ENCODE measurements at regions not wholly inside any gene's neighbourhood (a gene's known extent, or its start where the extent isn't known, plus 50 kb on each side); places are given as distances from the start of the nearest gene placed in this dataset.
"Not testable (repeated sequence)": the region's sequence is repeated elsewhere in the genome, so short reads cannot be mapped to it uniquely, and the experiment has no call there.

DNA sequence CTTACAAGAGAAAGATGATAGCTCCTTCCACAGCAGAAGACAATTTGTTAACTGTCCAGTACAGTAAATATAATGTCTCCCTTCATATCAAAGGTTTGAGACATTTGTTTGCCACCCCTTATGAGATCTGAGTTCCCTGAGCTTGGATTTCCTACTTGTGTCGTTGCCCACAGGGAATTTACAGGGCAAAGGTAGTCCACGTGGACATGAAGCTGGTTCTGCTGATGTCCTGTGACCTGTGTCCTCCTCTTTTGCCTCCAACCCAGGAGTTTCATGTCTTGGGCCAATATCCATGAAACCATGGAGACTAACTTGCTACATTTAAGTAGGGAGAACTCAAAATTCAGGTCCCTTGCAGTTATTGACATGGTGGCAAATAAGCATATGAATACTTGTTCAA, 172.2 kb upstream of the KCTD7 start:
- DNase-seq = not testable (repeated sequence)

DNA sequence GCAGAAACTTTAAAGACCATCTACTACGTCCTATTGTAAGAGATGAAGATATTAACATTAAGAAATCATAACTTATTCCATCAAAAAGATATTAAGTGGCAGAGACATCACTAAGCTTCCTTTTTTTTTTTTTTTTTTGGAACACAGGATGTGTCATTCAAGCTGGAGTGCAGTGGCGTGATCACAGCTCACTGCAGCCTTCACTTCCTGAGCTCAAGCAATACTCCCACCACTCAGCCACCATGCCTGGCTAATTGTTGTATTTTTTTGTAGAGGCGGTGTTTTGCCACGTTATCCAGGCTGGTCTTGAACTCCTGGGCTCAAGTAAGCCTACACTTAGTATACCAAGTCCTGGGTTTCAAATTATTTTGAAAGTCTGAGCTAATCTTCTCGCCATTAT, 169.7 kb upstream of the KCTD7 start:
- peak in 2 of 56 donors; percentile 1 to 9 for DNase-seq

DNA sequence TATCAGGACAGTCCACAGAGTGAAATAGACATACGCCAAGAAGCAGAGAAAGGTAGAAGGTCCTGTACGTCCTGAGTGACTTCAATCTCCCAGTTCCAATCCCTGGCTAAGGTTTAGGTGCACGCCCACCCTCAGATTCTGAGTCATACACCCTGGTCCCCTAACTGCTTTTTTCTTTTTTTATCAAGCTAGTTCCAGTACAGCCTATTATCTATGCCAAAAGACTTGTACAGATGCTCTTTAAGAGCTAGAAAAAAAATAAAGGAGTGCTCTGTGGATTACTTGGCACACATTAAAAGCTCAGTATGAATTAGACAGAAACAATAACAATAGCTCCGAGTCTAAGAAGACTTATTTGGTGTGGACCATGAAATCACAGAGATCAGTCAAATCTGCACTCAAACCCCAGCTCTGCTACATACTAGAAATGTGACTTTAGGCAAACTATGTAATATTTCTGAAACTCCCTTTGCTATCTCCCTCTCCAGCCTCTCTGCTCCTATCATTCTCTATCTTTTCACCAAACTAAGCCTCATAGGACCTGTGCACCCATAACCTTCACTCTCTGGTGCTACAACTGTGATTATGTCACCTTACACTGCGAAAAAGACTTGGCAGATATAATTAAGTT, 168.8 kb upstream of the KCTD7 start:
- DNase-seq = peak in 10 of 56 donors; percentile 0 to 35 (median 3)

DNA sequence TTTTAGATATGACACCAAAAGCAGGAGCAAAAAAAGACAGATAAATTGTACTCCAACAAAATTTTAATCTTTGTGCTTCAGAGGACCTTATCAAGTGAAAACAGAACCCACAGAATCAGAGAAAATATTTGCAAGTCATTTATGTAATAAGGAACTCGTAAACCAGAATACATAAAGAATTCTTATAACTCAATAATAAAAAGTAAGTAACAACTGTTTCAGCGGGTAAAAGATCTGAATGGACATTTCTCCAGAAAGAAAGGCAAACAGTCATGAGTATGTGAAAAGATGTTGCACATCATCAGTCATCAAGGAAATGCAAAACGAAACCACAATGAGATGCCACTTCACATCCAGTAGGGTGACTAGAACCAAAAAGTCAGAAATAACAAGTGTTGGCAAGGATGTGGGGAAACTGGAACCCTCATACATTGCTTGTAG, 167.7 kb upstream of the KCTD7 start:
- no peak for DNase-seq

DNA sequence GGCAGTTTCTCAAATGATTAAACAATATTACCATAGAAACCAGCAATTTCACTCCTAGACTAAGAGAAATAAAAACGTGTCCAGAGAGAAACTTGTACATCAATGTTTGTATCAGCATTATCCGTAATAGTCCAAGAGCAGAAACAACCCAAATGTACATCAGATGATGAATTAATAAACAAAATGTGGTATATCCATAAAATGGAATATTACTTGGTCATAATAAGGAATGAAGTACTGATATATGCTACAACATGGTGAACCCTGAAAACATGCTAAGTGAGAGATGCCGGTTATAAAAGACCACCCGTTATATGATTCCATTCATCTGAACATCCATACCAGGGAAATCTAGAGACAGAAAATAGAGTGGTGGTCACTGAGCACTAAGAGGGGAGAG, 167.3 kb upstream of the KCTD7 start:
- not testable (repeated sequence) for DNase-seq

DNA sequence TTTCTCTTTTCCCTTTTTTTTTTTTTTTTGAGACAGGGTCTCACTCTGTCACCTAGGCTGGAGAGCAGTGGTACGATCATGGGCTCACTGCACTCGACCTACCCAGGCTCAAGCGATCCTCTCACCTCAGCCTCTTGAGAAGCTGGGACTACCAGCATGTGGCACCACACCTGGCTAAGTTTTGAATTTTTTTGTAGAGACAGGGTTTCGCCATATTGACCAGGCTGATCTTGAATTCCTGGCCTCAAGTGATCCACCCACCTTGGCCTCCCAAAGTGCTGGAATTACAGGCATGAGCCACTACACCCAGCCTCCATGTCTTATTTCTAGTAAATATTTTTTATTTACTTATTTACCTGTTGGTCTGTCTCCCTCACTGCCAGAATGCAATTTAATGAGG, 165.8 kb upstream of the KCTD7 start:
- DNase-seq = not testable (repeated sequence)

DNA sequence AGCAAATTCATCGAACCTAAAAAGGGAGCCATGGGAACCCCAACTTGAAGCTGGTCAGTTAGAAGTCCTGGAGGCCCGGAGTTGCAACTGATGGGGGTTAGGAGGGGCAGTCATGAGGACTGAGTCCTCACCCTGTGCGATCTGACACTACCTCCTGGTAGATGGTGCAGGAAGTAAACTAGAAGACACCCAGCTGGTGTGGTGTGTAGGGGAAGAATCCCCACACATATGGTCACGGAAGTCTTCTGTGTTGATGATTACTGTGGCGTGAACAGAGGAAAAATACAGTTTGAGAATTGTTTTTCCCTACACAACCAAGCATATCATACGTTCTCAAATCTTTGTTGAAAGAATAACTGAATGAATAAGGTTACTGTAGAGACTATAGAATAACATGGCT, 164.6 kb upstream of the KCTD7 start:
- no peak for DNase-seq

DNA sequence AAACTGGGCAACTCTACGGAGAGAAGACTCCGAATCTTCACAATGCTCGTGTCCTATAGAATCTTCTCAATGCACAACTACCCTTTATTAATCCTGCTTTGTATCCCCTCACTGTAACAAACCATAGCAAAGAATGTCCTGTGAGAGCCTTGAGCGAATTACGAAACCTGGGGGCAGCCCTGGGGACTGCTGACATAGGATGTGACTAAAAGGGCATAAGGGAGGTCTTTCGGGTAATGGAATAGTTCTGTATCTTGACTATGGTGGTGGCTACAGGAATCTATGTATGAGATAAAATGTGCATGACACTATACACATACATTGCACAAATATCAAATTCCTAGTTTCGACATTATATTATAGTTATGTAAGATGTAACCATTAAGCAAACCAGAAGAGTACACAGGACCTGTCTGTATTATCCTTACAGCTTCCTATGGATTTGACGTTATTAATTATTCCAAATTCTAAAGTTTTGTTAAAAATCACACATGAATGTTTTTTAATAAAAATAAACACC, 162.5 kb upstream of the KCTD7 start:
- DNase-seq = no peak

DNA sequence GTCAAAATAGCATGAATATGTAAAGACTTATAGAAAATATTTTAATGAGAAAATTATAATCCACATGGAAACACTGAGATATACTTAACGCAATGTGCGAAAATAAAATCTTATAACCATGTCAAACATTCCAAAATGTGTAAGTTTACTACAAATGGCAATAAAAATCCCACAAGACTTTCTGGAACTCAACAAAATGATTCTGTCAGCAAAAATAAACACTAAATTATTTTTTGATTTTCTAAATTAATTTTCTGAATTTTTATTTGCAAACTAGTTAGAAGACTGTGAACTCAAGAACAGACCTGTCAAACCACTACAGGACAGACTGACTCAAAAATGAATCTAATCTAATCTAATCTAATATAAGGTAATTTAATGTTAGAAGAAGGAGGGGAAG, 160.8 kb upstream of the KCTD7 start:
- DNase-seq = no peak

DNA sequence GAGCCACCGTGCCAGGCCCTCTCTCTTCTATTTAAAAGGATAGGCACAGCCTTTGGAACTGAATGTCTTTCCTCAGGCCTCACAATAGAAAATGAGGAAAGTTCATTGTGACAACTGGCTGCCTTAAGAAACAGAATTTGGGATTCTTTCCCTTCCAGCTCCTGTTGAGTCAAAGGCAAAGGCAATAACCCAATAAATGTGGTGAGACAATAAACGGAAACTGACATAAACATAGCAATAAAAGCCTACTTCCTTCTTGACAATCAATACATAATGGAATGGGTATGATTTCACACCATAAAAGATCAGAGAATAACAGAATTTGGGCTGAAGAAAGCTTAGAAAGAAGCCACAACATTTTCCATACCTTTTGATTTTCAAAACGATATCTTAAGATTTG, 155.6 kb upstream of the KCTD7 start:
- not testable (repeated sequence) for DNase-seq

DNA sequence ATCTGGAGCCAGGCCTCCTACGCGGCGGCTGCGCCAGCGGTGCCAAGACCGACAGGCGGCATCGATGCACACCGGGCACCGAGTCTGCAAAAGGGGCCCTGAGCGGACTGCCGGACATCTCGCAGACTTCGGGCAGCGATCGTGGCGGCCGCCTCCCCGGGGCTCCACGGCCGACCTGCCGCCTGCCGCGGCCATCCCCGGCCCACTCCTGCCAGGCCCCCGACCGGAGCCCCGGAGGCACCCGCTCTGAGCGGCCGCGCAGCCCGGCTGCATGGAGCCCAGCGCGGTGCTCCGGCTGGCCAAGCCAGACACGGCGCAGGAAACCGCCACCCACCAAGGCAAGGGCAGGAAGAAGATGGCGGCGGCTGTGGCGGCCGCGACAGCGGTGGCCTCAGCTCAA, 154.2 kb upstream of the KCTD7 start:
- DNase-seq = no peak

DNA sequence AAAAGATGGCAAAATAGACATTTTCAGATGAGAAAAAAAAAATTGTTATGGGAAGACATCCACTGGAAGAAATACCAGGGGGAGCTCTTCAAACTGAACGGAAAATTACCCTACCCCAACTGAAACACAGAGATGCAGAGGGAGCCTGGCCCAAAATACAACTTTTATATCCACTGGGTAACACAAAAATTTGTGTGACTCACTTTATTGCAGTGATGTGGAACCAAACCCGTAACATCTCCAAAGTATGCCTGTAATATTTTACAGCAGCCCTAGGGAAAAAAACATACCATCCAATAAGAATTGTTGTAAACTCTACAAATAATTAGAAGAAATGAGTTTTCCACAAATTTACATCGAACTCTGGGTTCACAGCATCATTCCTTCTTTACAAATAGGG, 152.6 kb upstream of the KCTD7 start:
- not testable (repeated sequence) for DNase-seq

DNA sequence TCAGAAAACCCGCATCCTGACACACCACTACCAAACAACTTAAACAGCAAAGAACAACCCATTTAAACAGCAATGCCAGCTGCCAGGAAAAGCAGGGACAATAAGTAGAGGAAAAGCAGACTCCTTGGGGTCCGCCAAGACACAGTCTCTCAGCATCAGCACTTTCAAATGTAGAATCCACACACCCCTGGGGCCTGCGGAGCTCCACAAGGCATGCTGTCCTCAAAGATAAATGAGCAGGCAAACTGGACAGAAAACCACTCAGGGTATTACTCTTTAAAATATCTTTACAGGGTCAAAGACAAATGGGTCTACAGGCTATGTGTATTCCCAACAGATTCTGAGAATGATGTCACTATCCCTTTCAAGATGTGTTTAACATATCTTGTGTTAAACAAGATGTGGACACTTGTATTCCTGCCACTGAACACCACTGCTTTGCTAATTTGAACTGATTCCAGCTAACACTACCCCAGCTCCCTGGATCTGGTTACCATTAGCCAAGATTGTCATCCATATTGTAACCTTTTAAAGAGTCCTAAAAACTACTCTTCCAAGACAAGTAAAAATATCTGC, 150.8 kb upstream of the KCTD7 start:
- DNase-seq = not testable (repeated sequence)

DNA sequence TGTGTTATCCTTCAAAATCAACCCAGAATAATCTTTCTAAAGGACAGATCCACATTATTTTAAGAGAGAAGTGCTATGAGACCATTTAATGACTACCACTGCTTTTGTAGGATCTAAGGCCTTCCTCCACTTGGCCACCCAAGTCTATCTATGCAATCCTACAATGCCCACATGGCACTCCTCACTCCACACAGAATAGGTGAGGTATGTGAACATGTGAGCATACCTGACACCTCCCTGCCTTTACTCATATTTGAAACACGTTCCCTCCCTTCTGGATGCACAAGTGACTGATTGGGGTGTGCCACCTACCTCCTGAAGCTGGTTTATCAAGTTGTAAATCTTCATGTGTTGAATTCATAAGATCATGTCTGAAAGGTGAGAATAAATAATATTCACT, 147.5 kb upstream of the KCTD7 start:
- not testable (repeated sequence) for DNase-seq

DNA sequence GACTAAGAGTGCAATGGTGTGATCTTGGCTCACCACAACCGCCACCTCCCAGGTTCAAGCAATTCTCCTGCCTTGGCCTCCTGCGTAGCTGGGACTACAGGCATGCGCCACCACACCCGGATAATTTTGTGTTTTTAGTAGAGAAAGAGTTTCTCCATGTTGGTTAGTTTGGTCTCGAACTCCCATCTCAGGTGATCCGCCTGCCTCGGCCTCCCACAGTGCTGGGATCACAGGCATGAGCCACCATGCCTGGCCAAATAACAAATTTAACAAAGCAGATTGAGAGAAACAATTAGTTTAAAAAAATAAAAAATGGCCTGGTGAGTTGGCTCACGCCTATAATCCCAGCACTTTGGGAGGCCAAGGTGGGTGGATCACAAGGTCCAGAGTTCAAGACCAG, 139.6 kb upstream of the KCTD7 start:
- DNase-seq = not testable (repeated sequence)

DNA sequence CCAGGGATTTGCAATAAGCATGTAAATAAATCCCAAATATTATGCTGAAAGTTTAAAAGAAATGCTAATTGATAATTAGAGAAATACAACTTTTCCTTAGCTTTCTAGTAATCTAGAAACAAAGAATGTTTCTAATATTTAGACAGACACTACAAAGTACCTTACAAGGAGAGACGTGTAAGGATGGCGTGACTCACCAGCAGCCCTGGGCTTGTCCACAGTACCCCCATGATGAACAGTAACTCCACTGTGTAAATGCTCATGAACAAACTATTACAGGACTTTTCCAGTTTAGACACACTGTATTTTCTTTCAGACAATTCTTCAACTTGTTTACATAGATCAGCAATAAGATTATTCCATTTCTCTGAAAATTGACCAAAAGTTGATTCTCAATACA, 138.9 kb upstream of the KCTD7 start:
- DNase-seq = not testable (repeated sequence)

DNA sequence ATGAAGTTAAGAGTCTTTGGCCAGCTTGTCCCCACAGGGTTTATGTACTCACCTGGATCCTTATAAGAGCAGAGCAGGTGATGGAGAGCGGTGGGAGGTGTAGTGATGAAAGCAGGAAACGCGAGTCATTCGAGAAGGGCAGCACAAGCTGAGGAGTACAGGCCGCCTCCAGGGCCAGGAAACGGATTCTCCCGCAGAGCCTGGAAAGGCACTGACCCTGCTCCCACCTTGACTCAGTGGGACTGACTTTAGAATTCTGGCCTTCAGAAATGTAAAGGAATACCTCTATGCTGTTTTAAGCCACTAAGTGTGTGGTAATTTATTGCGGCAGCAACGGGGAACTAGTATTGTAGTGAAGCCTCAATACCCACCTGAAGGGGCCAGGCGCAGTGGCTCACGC, 137.7 kb upstream of the KCTD7 start:
- not testable (repeated sequence) for DNase-seq

DNA sequence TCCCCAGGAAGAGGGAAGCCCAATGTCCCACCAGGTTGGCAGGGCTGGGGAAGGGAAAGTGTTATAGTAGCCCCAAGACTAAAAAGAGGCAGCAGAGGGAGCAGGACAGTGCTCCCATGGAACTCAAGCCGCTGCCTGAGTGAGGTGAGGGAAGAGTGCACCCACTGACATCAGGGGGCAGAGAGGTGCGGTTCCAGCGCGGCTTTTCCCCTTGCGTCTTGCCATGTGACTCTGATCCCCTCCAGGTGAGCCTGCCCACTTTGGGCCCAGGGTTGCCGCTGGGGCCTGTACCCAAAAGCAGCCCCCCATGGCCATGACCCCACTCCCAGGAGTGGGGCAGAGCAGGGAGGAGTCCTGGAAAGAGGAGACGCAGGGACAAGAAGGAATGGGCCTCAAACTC, 136.3 kb upstream of the KCTD7 start:
- DNase-seq = not testable (repeated sequence)

DNA sequence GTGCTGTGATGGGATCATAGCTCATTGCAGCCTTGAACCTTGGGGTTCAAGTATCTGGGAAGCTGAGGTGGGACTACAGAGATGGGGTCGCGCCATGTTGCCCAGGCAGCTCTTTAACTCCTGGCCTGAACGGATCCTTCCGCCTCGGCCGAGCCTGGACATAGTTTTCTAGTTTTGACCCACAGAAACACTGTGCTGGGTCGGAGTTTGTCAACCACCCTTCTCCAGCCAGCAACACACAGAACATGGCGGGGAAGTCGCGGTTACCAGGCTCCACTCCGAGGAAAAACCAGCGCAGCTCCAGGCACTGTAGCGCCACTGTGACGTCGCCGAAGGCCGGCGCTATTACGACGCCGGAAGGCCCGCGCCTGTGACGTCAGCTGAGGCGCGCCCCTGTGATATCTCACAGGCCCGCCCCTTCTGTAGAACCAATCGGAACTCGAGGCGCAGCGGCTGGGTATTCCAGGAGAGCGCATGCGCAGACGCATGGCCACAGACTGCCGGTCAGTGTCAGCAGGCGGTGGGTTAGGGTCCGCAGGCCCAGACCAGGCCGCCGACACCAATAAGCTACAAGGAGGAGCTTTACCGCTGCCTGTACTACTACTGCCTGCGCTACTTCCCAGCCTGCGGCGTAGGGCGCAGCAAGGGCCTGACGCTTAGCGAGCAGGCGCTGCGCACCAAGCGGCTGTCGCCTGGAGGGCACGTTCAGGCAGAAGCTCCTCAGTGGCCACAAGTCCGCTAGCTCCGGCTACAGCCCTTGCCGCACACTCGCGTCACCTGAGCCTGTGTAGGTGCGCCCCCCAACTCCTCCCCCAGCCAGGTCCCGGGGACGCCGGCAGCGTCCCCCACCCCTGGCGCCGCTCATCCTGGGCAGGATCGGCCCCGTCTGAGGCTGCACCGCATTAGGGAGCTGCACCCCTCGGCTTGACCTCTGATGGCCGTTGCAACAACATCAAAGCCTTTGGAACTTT, 135.2 kb upstream of the KCTD7 start:
- peak; percentile 70 to 99 (median 97) for DNase-seq

DNA sequence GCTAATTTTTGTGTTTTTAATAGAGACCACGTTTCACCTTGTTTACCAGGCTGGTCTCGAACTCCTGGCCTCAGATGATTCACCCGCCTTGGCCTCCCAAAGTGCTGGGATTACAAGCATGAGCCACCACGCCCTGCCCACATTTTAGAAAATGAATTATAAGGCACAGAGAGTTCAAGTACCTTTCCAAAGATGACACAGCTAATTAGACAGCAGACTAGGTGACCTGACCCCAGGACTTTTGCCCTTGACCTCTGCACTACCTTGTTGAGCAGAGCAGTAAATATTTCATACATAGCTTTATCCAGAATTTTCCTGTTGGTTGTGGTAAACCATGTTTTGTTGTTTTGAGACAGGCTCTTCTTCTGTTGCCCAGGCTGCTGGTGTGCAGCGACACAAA, 131.3 kb upstream of the KCTD7 start:
- DNase-seq = no peak

DNA sequence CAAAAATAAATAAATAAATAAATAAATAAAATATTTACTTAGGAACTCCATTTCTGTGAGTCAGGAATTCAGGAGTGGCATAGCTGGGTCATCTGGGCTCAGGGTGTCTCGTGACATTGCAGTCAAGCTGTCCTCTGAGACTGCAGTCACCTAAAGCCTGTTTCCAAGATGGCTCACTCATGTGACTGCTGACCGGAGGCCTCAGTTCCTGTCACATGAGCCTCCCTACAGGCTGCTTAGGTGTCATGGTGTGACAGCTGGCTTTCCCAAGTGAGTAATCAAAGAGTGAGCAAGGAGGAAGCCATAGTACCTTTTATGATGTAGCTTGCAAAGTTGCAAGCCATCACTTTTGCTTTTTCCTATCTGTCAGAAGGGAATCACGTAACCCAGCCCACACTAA, 128.6 kb upstream of the KCTD7 start:
- DNase-seq = no peak
